GM19328 (cell line): ENCODE measurements at regions not wholly inside any gene's neighbourhood (a gene's known extent, or its start where the extent isn't known, plus 50 kb on each side); places are given as distances from the start of the nearest gene placed in this dataset.

Source experiments
- ATAC-seq: cut with Tn5 transposase; IDR thresholded peaks from one replicate; pipeline ENCODE4 v1.9.1; 2021; ENCODE audit warnings: mild to moderate bottlenecking, moderate library complexity; ENCODE audit not compliant: unreplicated experiment

GRCh38 chr4:126697748-126698147 is 935.0 kb upstream of the INTU start:
- no peak for ATAC-seq

DNA sequence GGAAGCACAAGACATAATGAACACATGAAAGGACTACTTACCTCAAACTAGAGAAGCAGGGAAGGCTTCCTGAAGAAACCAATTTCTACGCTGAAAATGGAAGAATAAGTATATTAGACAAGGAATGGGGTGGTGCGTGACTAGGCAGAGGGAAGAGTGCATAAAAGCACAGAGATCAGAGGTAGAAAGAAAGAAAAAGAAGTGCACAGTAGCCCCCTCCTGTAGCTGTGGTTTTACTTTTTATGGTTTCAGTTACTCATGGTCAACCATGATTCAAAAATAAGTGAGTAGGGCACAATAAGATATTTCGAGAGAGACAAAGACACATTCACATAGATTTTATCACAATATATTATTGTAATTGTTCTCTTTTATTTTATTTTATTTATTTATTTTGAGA is 934.5 kb upstream of the INTU start:
- no peak for ATAC-seq

DNA sequence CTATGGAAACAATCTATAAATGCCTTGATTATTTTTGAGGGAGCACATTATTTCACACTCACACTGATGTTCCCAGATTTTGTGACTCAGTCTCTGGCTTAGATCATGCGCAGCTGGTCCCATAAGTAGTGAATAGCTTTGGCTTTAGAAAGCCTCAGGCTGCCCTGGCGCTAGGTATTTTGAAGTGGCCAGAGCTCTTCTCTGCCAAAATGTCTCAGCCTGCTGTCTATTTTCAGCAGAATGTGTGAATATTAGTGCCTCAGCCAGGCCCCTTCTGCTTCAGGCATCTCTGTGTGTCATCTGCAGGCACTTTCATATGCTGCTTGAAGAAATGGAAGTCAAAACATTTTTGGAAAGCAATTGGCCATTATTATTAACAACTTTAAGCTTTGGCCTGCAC is 931.0 kb upstream of the INTU start:
- ATAC-seq: no peak

DNA sequence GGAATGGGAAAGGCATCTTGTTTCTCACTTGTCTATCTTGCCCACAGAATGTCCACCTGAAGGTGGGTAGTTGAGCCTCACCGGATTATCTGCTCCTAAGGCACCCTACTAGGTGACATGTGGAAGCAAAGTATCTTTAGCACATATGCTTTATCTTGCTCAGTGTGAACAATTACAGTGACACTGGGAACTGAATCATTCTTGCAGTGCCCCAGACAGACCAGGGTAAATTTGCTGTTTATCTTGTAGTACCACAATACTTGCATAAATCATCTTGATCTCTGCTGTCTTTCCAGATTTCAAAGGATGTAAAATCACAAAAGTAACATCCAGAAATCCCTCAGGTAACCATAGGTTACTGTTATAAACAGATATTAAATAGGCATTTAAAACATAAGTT is 930.0 kb upstream of the INTU start:
- ATAC-seq: no peak

DNA sequence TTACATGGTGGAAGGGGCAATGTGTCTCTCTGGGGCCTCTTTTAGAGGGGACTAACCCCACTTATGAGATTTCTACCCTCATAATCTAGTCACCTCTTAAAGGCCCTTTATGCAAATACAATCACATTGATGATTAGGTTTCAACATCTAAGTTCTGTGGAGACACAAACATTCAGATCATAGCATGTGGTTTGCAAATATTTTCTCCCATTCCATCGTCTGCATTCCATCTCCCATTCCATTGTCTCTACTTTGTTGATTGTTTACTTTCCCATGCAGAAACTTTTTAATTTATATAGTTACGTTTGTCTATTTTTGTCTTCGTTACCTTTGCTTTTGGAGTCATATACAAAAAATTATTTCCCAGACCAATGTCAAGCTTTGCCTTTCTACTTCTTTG is 927.5 kb upstream of the INTU start:
- no peak for ATAC-seq

- ATAC-seq: no peak
Measured at GRCh38 chr4:126708716-126709115, 924.0 kb upstream of the INTU start.

- no peak for ATAC-seq
Measured at GRCh38 chr4:126710935-126711334, 921.8 kb upstream of the INTU start.

DNA sequence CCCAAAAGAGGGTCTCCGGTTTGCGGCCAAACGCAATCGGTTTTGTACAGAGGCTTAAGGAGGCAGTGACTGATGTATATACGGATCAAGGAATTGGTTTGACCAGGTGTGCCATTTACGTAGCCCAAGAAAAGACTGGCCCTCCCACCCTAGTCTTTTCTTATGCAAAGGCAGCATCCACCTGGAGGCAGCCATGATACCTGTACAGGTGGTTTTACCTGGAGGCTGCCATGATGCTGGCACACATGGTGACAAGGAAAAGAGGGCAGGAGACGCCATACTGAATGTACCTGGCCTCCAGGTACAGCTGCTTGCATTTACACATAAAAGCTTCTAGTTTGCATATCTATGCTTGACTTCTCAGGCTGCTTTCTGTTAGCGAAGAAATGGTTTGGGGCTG is 917.7 kb upstream of the INTU start:
- no peak for ATAC-seq

- ATAC-seq: no peak
Measured at GRCh38 chr4:126715681-126716080, 917.1 kb upstream of the INTU start.

DNA sequence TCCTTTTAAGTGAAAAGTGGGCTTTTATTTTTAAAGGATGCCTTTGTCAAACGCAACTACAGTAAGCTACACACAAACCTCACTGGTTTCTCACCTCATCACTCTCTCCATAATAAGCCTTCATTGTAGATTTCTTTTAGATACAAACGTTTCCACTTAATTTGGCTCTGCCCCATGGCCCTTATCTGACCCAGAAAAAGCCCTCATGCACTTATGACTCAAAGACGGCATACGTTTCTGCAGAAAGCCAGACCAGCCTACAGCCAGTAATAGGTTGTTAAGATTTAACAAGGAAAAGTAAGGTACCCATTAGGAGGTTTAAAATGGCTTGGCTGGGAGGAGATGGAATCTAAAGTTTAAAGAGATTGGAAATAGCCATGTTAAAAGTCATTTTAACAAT is 914.6 kb upstream of the INTU start:
- no peak for ATAC-seq

- no peak for ATAC-seq
Measured at GRCh38 chr4:126719852-126720251, 912.9 kb upstream of the INTU start.

DNA sequence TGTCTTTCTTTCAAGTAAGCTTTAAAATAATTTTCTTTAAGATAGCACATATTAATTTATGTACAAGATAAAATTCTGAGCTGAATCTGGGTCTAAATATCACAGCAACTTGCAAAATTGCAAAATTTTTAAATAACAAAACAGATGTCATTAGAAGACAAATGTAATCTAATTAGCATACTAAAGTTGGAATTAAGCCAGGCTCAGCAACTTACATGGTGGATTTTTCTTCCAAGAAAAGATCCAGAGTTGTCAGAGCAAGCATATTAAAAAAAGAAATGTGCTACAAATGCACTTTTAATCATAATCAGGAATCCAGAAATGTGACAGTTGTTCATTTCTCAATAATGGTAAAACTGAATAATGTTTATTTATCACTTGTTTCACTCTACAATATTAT is 906.9 kb upstream of the INTU start:
- no peak for ATAC-seq

DNA sequence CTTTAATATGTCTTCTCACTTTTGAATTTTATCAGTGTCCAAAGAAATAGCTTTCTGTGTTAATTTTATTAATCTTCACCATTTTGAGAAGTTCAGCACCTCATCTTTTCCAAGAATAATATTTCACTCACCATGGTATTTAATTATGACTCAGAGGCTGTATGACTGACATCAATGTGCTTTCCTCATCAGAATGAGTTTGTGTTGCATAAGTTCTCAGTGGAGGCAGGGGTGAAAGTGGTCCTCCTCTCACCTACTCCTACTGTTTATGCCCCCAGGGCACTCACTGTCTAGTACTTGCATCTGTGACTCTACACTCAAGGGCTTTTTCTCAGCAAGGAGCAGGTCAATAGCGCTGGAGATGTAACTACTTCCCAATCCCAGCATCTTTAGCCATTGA is 905.3 kb upstream of the INTU start:
- no peak for ATAC-seq

DNA sequence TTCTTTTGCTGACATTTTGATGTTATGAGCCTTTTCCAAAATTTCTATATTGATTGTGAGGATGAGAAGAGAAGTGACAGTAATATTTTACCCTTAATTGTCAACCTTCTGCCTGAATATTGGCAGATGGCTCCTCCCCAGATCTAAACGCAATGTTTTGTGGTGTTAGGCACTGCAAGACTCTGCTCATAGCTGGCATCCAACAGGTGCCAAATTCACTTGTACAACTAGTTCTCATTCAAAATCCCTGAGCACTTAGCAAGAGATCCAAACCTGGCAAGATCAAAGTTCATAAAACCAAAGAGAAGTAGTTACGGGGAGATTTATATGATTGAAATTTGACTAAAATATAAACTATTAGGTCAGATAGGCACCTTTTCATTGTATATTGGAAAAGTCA is 901.7 kb upstream of the INTU start:
- no peak for ATAC-seq

- no peak for ATAC-seq
Measured at GRCh38 chr4:126733301-126733700, 899.5 kb upstream of the INTU start.

DNA sequence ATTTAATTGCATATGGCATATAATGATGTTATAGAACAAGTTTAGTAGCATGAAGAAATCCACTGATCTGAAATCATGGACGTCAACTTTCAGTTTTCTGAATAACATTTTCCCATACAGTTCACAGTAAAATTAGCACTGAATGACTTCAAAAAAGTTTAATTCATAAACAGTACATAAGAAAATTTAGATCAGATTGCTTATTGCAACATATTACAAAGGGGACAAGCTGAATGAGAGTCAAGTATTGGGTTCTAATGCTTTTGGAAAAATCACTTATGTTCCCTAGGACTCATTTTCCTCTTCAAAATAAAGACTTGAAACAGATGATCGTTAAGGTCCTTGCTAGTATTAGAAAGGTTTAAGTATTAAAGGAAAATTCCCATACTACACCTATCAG is 898.3 kb upstream of the INTU start:
- ATAC-seq: no peak

DNA sequence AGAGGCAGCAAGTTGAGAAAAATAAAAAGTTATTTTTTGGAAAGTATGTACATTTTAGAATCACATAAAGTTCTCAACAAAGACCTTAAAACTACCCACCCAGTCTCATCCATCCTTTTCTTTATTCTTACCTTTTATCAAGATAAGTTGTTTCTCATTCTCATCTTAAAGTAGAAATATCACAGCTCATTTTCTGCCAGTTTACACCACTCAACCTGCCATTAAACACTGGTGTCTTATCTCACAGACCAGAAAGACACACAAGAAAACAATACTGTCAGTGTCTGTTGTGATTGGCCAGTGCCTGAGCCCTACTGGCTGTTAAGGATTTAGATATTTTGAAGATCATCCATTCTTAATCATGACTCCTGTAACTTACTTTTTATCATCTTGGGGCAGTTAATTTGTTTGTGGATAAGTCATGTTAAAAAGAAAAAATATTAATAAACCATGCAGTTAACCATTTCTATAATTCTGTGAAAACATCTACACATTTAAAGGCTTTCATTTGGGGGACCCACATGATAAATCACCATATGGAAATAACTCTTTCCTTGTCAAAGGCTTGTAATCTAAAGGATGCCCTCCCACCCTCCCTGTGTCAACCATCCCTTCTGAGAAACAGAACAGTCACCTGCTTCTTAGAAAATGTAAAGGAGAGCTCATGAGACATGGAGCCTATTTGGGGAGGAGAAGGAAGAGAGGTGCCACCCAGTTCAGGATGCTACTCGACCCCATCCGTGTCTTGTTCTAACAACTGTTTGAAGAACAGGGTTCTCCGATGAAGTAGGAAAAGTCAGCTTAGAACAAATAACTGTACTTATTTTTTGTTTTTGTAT is 897.2 kb upstream of the INTU start:
- no peak for ATAC-seq

DNA sequence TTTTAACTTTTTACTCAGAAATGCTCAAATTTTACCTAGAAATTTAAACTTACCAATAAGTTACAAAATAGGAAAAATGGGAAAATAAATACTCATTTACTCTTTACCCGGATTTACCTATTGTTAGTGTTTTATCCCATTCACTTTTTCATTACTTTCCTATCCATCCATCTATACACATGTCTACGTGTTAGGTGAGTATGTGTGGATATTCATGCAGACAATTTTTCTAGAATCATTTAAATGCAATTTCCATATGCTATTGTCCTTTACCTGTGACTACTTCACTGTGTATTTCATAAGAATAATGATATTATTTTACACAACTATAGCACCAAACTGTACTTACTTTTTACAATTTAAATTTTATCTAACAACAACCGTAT is 896.6 kb upstream of the INTU start:
- no peak for ATAC-seq

GRCh38 chr4:126737899-126738526 is 894.7 kb upstream of the INTU start:
- no peak for ATAC-seq

GRCh38 chr4:126738527-126738923 is 894.2 kb upstream of the INTU start:
- ATAC-seq: no peak

DNA sequence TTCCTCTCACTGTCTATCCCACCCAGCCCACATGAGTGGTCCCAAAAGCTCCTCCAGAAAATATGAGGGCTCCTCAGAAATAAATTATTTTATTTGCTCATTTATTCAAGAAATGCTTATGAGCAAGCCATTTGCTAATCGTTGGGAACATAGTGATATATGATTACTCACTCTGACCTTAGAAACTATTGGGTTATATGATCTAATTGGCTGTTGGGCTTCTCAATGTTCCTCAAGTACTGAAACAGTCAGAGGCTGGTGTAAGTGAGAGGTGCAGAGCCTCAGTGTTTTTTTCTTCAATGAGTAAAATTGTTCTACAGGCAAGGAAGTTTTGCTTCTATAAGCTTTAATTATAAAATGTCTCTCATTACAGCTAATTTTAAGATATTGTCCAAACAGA is 893.8 kb upstream of the INTU start:
- no peak for ATAC-seq

GRCh38 chr4:126740687-126741086 is 892.1 kb upstream of the INTU start:
- ATAC-seq: no peak

DNA sequence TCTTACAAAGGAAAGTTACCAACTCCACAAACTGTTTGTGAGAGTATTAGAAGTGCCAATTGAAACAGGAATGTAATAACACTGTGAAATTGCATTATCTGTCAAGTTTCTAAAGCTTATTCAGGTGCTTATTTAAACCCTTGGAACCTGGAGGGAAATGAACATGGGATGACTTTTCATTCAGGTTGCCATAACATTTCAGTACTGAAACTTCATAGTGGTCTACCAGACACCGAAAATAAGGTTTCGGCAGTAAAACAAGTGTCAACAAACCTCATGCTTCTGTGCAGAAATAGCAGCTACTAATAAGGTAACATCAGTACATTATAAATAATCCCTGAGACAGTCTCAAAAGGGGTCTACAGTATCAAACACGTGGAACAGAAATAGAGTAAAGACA is 890.7 kb upstream of the INTU start:
- ATAC-seq: peak; percentile 55
